ENCODE measurements at regions not wholly inside any gene's neighbourhood (a gene's known extent, or its start where the extent isn't known, plus 50 kb on each side); places are given as distances from the start of the nearest gene placed in this dataset.

GRCh38 chr6:6997263-6998193 lies 110.2 kb upstream of the RREB1 start:
- 65 to 72% (median 69%) methylated on average over 11 of the region's 11 CpGs for WGBS, 4 donors
- ATAC-seq (no peak), DNase-seq (no peak)

GRCh38 chr6:6998194-6998569 lies 109.6 kb upstream of the RREB1 start:
- no peak for DNase-seq
- no peaks in the 10 kb centered on the region for H3K36me3 ChIP-seq
- intact Hi-C loops (cut with DNase I): loop anchor here in 3 of 10 donors (5.0 to 10.0 kb wide), 5 partner anchors 44 to 273 kb away; partner anchors contain the start of gene RREB1 (in 1 of the 3)
- 45 to 59% (median 54%) methylated on average over 6 of the region's 6 CpGs for WGBS, 4 donors
- TF ChIP-seq POLR2A (IDR thresholded peaks at IDR 0.05): no peak
- TF ChIP-seq, protein P1, sequence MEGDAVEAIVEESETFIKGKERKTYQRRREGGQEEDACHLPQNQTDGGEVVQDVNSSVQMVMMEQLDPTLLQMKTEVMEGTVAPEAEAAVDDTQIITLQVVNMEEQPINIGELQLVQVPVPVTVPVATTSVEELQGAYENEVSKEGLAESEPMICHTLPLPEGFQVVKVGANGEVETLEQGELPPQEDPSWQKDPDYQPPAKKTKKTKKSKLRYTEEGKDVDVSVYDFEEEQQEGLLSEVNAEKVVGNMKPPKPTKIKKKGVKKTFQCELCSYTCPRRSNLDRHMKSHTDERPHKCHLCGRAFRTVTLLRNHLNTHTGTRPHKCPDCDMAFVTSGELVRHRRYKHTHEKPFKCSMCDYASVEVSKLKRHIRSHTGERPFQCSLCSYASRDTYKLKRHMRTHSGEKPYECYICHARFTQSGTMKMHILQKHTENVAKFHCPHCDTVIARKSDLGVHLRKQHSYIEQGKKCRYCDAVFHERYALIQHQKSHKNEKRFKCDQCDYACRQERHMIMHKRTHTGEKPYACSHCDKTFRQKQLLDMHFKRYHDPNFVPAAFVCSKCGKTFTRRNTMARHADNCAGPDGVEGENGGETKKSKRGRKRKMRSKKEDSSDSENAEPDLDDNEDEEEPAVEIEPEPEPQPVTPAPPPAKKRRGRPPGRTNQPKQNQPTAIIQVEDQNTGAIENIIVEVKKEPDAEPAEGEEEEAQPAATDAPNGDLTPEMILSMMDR (IDR thresholded peaks at IDR 0.05): no peak
- no peaks in the 10 kb centered on the region for H3K9me3 ChIP-seq
- no peak overlapping the region for H3K4me3 ChIP-seq
- H3K27me3 ChIP-seq: no peaks in the 10 kb centered on the region
- H3K27ac ChIP-seq: no peak overlapping the region
- H3K4me1 ChIP-seq: peaks cover 0 to 28% (median 6%) of the 10 kb centered on the region in 12 donors
- no peak for ATAC-seq

More at GRCh38 chr6:6997263-6998193, 110.2 kb upstream of the RREB1 start:
- no peaks in the 10 kb centered on the region for H3K36me3 ChIP-seq
- H3K27me3 ChIP-seq: no peaks in the 10 kb centered on the region
- intact Hi-C loops (cut with DNase I): loop anchor here in 3 of 10 donors (5.0 to 10.0 kb wide), 5 partner anchors 45 to 273 kb away; partner anchors contain the start of gene RREB1 (in 1 of the 3)
- H3K9me3 ChIP-seq: no peaks in the 10 kb centered on the region
- peaks cover 0 to 28% (median 6%) of the 10 kb centered on the region in 12 donors for H3K4me1 ChIP-seq
- TF ChIP-seq, protein P1 (IDR thresholded peaks at IDR 0.05): no peak
- no peak for TF ChIP-seq POLR2A (IDR thresholded peaks at IDR 0.05)
- H3K27ac ChIP-seq: no peak overlapping the region
- no peak overlapping the region for H3K4me3 ChIP-seq

DNA sequence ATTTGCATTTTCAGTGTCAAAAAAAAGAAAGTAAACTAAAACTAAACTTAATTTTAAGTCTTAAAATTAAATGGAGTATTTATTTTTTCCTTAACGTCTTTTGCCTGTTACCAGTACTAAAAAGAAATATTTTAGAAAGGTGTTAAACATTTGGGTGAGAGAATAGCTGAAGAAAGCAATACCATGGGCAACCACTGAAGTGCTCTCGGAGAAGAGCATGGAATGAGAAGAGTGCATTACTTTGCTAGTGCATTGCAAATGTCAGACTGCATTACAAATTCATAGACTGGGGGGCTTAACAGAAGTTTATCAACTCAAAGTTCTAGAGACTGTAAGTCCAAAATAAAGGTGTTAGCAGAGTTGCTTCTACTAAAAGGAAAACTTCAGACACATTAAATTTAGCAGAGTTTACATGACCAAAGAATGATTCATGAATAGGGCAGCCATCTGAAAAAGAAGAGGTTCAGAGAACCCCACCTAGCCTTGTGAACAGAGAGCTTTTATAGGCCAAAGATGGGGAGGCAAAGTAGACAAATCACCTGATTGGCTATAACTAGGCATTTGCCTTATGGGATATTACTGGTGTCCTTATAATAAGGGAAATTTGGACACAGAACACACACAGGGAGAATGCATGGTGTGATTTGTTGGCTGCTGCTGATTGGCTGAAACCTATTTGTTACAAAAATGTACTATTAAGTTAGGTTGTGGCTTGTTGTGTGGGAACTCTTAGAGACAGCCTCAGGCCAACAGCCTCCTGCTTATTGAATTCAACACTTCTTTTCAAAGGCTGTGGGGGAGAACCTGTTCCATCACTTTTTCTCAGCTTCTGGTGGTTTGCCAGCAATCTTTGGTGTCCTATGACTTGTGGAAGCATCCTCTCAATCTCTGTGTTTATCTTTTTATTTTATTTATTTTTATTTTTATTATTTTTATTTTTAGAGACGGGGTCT lies 106.7 kb upstream of the RREB1 start:
- TF ChIP-seq POLR2A (IDR thresholded peaks at IDR 0.05): no peak
- TF ChIP-seq, protein P1 (IDR thresholded peaks at IDR 0.05): no peak
- Histone ChIP-seq H3K4me3 (no peak overlapping the region), H3K36me3 (no peaks in the 10 kb centered on the region), H3K27me3 (no peaks in the 10 kb centered on the region), H3K9me3 (no peaks in the 10 kb centered on the region), H3K4me1 (peaks cover 0 to 6% (median 0%) of the 10 kb centered on the region in 12 donors), H3K27ac (no peak overlapping the region)
- no peak for ATAC-seq
- intact Hi-C loops (cut with DNase I): no loop called here
- no peak for DNase-seq
- WGBS, 4 donors: 89 to 96% (median 93%) methylated on average over 3 of the region's 3 CpGs

All from heart left ventricle (tissue), 16 donors.